Esophagus squamous epithelium (tissue), 4 donors: ENCODE measurements at regions not wholly inside any gene's neighbourhood (a gene's known extent, or its start where the extent isn't known, plus 50 kb on each side); places are given as distances from the start of the nearest gene placed in this dataset.

Experiments used
- CTCF ChIP-seq, 6 experiments: fragments of 450-650 bp in 4 of 6; fragments of 200-600 bp in 2 of 6; sonication (generic) in 2 of 6; IDR thresholded peaks; one replicate each; pipeline ENCODE4 v1.5.1; 2016 to 2019; ENCODE audit warnings: antibody characterized with exemption in 6 of 6, mild to moderate bottlenecking in 4 of 6, moderate library complexity in 4 of 6
- POLR2A ChIP-seq, 4 donors: fragments of 450-650 bp; IDR thresholded peaks; one replicate each; pipeline ENCODE4 v1.6.1; 2017; ENCODE audit warnings: antibody characterized with exemption in 4 of 4, mild to moderate bottlenecking in 4 of 4, moderate library complexity in 3 of 4

- TF ChIP-seq CTCF (IDR thresholded peaks at IDR 0.05) (no peak), POLR2A (IDR thresholded peaks at IDR 0.05) (no peak)
These were observed 131.1 kb upstream of the TBX20 start for GRCh38 chr7:35384761-35385700.
